Right renal pelvis (tissue), 4 donors: ENCODE measurements at regions not wholly inside any gene's neighbourhood (a gene's known extent, or its start where the extent isn't known, plus 50 kb on each side); places are given as distances from the start of the nearest gene placed in this dataset.

ENCODE experiments used
- DNase-seq, 4 donors: peaks; one replicate each; pipeline ENCODE4 v3.0.0-alpha.2; 2013; ENCODE audit warnings: low read depth in 4 of 4, low spot score in 3 of 4, missing footprints in 1 of 4

DNA sequence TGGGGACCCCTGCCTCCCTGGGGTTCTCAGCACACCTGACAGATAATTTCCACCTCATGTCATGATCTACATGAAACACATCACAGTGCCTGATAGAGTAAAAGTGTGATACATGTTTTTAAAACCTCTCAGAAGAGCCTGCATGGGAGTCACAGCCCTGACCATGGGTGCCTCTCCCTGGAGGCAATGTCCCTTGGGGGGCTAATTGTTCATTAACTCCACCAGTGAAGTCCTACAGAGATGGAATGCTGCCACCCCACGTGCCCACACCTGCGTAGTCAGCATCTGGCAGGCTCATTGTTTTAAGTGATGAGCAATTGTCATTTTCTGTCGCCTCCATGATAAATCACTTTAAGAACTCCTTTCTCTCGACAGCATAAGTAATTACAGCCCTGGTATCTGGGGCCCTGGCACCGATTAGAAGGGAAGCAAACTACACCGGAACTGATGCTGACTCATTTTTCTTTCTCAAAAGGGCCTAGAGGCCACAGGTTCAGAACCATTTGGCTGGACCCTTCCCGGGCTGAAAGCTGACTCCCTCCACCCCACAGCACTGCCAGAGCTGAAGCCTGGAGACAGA is 109.6 kb upstream of the GJB5 start:
- no peak for DNase-seq

DNA sequence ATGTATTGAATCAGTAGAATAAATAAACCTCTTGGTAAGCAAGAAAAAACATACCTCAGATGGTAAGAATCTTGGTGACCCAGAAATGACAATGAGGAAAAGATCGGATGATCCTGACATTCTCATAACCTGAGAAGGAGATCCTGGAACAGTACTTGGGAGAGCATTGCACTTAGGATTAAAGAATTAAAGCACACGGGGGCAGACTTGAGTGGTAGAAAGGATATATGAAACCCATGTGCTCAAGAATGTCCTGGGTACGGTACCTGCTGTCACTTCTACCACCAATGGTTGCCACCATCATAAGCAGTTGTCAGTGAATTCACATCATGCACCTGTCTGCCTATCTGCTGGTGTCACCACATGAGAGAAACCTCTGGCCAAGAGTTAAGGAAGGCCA is 108.9 kb upstream of the GJB5 start:
- DNase-seq, result no peak

DNA sequence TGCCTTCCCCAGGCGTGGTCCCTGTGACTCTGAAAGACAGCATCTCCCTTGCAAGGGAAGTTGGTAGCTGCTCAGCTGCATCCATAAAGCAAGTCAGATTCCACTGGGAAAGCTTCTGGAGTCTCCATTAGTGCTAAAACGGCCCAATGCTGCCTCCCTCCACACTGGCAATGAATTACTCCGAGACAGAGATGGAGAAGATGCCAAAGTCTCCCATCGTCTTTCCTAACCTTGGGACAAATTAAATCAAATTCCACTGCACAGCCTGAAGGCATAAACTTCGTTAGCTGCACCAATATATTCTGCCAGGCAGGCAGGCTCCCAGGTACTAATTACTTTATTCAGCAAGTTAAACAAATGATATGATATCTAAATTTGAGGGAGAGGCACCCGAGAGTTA is 106.3 kb upstream of the GJB5 start:
- no peak for DNase-seq

DNA sequence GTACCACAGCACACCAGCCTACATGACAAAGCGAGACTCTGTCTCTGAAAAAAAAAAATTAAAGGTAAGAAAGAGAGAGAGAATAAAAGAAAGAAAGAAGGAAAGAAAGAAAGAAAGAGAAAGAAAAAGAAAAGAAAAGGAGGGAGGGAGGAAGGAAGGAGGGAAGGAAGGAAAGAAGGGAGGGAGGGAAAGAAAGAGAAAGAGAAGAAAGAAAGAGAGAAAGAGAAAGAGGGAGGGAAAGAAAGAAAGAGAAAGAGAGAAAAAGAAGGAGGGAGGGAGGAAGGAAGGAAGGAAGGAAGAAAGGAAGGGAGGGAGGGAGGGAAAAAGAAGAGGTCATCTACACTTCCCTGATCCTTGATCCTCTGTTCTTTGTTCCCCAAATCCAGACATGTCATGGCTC is 104.8 kb upstream of the GJB5 start:
- no peak for DNase-seq

DNA sequence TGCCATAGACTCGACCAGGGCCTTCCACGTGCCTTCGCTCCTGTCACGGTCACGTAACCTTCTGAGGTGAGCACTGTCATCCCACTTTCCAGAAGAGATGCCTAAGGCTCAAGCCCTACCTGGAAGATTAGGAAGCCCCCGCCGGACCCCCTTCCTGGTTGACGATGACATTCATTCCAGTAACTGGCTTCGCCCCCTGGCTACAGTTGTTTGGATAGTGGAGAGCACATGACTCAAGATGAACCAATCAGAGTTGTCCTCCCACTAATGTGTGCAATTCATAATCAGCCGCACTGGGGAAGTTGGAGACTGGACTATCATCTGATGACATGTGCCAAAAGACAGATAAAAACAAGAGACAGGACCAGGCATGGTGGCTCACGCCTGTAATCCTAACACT is 104.0 kb upstream of the GJB5 start:
- DNase-seq, result no peak

DNA sequence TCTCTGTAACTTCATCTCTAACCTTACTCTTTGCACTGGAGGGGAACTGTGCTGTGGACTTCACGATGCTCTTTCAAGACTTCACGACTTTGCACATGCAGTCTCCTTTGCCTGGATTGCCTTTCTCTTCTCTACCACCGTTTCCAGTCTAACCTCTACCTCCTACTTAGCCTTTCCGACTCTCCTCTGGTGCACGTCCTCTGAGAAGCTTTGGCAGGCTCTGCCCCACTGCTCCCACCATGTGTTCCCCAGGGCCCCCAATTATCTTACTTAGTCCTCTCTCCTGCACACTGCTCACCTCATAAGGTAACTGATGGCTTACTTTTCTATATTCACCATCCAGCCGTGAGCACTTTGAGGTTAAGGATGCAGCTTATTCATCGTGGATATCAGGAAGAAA is 101.7 kb upstream of the GJB5 start:
- no peak for DNase-seq

DNA sequence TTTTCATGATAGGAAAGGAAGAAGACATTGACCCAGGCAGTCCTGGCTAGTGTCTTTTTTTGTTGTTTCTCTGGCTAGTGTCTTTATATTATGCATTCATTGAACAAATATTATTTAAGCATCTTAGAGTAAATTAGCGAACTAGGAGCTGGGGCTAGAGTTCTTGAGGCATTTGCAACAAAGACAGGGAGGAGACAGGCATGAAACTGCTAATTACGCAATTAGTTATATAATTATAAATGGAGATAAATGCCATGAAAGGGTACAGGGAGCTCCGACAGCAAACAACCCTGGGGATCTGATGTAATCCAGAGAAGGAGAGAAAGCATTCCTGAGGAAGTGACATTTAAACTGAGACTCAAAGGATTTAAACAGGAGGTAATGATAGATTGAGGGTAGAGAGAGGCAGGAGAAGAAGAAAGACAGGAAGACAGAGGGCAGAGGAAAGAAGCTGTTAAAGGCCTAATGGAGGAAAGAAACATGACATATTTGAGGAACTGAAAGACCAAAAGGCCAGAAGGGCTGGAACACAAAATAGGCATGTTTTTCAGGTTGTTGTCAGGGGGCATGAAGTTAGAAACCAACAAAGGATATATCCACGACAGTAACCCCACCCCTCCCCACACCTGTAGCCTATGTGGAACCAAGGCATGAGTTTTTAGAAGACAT is 99.5 kb upstream of the GJB5 start:
- no peak for DNase-seq

DNA sequence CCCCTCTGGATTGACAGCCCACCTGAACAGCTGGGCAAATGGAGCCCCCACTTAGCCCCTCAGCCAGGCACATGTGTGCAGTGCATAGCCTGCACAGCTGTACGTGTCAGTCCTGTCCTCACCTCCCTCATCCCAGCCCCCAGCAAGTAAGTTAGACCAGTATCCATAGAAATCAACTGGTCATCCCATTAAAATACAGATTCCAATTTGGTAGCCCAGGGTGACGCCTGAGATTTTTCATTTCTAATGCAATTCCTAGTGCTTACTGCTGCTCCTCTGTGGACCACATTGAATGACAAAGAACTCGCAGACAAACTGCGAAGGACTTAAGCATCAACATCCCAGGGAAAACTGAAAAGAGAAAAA is 99.0 kb upstream of the GJB5 start:
- no peak for DNase-seq

DNA sequence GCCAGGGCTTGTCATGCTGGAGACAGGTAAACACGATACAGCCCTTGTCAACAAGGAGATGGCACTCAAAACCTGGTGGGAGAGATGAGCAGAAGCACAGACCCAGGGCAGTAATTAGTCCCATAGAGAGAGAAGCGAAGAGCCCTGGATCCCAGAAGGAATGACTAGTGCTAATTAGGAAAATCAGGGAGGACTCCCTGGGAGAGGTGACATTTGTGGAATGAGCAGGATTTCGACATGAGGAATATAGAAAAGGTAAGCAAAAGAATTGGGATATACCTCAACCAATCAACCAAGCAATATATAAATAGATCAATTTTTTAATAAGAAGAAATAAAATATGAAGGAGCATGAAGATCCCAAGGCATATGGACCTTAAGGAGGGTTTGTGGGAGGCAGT is 98.5 kb upstream of the GJB5 start:
- no peak for DNase-seq

DNA sequence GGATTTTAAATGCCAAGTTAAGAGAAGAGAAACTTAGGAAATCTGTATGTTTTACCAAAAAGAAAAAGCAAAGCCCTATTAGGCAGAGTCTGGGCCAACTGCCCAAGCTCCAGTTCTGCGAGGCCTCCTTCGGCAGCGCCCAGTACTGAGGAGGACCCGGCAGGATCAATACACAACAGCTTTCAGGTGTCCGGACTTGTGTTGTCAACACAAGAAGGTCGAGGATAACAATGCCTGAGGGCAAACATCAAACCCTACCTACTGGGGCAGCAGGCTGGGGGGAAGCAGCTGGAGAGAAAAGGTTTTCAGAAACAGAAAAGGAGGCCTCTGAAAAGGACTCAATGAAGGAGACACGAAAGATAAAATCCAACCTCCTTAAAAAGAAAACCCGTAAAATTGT is 98.1 kb upstream of the GJB5 start:
- DNase-seq, result no peak

DNA sequence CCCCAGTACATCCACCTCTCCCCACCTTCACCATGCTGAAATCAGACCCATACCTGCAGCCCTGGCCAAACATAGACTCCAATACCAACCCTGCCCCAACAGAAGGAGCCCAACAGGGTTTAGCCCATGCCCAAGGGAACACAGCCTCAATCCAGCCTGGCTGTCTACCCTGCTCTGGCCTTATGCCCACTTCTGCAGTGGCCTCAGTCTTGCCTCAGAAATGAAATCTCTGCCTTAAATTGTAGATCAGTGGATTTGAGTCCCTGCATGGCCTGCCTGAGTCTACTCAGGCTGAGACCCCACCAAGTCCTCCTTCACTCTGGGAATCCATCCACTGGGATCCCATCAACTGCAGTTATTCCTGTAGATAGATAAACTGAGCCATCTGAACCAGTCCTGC is 97.6 kb upstream of the GJB5 start:
- DNase-seq, result no peak

DNA sequence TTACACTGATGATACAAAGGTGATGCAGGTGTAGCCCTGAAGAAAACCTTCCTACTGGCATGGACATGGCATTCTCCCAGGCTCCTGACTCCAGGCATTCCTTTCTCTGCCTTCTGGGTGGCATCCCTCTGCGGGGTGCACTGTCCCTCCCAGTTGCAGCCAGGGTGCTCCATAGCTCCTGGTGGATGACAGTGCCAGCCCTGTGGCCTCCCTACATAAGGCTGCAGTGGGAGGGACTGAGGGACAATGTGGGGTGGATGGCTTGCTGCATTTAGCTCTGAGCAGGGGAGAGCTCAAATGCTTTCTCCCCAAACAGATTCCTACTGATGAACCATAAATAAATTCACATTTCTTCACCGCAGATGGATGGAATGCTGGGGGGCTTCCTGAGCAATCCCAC is 97.0 kb upstream of the GJB5 start:
- DNase-seq, result no peak

DNA sequence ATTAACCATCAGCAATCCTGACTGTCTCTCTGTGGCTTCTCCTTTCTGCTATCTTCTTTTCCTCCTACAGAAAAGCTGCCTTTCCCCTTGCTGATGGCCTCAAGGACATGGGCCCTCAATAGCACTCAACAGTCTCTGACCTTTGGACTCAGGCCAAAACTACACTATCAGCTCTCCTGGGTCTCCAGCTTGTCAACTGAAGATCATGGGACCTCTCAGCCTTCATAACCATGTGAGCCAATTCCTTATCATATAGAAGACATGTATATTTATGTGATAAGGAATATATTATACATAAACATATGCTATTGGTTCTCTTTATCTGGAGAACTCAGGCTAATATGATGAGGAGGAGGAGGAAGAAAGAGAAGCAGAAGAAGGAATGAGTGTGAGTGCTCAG is 91.8 kb upstream of the GJB5 start:
- no peak for DNase-seq

DNA sequence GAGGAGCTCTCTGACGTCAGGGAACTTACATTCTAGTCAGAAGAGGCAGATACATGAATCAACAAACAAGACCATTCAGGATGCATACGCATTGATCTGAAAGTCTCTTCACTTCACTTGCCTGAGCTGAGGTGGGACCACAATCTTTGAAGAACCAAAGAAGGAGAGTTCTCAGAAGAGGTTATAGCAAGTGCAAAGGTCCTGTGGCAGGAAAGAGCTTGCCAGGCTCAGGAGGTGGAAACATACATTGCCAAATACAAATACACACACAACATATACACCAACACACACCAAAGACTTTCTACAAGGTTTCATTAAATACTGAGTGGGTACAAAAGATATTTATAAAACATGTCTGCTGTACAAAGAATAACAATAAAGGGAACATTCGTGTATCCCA is 86.8 kb upstream of the GJB5 start:
- DNase-seq, result no peak

DNA sequence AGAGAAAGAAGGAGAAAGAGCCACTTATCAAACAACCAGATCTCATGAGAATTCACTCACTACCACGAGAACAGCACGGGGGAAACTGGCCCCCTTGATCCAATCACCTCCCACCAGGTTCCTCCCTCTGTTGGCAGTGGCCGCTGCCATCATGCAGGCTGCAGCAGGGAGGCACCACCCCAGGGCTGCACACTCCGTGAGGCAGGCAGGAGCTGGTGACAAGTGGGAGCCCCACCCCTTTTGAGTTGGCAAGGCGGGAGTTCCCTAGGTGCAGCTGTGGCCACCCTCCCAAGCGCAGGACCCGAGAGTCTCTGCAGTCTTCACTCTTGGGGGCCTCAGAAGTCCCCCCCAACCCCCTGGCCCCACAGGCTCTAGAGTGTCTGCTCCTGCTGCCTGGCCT is 83.9 kb upstream of the GJB5 start:
- no peak for DNase-seq

DNA sequence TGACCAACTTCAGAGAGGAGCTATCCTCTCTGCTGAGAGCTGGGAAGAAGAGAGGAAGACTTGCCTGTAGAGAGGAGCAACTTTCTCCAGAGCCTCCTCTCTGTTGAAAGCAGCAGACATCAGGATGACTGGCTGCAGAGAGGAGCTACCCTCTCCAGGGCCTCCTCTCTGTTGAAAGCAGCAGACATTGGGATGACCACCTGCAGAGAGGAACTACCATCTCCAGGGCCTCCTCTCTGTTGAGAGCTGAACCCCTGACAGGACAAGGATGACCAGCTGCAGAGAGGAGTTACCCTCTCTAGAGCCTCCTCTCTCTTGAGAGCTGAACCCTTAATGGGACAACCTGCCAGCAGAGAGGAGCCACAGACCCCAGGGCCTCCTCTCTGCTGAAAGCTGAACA is 83.0 kb upstream of the GJB5 start:
- DNase-seq, result no peak

DNA sequence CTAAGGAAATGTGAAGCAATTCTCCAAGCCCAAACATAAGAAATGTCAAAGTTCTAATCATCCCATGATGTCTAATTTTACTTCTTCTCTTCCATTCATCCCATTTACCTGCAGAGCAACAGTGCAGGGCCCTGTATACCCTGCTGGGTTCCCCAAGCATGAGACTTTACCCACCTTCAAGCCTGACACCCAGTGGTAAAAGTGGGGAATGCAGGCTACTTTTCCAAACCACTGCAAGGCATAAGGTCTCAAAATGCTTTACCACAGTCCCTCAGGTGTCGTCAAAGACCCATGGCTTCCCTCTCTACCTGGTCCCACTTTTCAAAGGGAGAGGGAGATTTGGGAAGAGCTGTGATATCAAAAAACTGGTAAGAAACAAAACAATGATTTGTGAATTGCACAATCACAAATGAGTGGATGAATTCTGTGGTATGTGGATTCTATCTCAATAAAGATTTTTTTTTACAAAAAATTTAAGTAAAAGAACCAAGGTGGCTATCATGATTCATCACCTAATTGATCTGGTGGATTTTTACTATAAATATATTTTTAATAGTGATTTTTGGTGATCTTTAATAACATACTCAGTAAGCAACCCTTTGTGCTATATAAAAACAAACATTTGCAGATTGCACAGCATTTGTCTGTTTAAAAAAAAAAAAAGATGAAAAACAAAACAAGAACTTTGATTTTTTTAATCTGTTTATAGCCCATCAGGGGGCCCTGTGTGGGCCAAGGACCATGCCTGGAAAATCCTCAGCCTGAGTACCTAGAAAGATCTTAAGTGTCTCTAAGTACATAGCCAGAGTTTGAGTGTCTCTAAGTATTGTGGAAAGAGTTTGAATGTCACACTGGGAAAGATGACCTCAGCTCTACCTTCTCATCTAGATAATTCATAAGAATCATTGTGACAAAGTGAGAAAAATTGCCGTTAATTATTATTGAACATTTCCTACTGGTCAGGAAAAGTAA is 73.1 kb upstream of the GJB5 start:
- DNase-seq, result peak in 2 of 4 donors; percentile 22 to 30

DNA sequence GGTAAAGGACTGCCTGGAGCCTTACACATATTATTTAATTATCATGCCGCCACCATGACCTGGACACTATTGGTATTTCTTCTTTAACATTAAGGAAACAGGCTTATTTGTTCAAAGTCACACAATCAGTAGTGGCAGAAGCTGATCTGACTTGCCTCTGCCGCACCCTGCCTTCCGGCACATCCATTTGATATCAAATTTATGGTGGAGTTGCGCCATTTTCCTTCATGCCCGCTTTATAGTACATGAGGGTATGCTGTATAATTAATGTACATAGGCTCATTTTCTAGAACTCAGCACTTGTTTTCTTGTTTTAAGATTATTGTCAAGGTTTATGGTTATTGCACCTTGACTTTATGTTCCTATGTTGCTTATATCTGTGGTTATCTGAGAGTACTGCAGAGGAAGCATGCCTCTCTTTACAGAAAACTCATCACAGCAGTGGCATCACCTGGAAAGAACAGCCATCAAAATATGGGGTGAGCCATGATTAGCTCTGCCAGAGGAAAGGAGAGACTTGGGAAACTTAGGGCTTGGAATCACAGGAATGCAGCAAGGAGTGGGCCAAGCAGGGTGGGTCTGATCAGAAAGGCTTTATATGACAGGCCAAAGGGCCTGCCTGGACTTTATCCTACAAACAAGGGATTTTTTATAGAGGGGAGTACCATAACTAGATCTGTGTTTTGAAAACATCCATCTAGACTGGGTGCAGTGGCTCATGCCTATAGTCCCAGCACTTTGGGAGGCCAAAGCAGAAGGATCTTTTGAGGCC is 72.2 kb upstream of the GJB5 start:
- DNase-seq, result no peak

DNA sequence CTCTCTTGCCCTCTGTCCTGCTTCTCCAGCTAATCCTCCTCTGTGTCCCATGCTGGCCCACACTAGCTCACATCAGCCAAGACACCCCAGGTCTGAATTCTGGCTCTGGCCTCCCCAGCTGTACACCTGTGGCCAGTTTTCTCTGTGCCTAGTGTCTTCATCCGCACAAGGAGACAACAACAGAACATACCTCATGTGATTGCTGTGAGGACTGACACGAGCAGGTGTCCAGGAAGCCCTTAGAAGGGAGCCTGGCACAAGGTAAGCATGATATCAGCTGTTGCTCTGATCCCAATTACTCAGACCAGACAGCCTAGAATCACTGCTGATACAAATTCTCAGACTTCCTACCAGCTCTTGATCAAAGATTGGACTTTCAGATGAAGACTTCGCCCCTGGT is 71.2 kb upstream of the GJB5 start:
- no peak for DNase-seq

DNA sequence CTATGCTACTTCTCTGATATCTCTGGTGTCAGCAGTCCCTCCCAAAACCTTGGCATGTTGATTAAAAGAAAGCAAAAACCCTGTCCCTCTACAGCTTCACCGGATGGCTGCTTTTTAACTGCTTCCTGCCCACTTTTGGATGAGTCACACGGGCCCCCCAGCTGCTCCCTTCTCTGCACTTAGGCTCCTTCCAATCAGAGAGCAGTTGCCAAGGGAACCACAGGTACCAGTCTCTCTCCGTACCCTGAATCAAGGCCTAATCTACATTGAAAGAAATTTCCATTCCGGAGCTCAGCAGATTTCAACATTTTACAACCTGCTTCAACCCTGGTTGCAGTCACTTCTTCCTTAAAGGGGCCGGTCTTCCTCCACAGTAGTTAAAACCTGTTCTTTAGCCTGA is 70.6 kb upstream of the GJB5 start:
- no peak for DNase-seq

DNA sequence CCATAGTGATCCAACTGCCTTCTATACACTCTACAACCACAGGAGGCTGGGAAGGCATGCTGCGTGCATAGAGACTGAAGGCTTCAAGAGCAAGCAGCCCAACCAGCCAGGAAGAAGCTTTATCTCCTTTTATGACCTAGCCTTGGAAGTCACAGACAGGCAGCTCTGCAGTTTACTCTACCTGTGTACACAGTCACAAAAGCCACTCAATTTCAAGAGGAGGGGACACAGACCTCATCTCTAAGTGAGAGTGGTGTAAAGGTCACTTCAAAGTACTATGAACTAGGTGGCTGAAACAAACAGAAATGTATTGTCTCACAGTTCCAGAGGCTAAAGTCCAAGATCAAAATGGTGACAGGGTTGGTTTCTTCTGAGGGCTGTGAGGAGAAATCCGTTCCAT is 69.6 kb upstream of the GJB5 start:
- DNase-seq, result no peak
